Suprapubic skin (tissue), 4 donors: ENCODE measurements at regions not wholly inside any gene's neighbourhood (a gene's known extent, or its start where the extent isn't known, plus 50 kb on each side); places are given as distances from the start of the nearest gene placed in this dataset.

ENCODE experiments used
- DNase-seq, 2 donors: peaks; one replicate each; pipeline ENCODE4 v3.0.0-alpha.2; 2019; ENCODE audit warnings: low spot score in 2 of 2
- H3K27ac ChIP-seq: fragments of 200-600 bp; sonication (generic); one replicate; pipeline ENCODE4 v1.5.1; 2019
- H3K27me3 ChIP-seq: fragments of 200-600 bp; sonication (generic); one replicate; pipeline ENCODE4 v1.5.1; 2019
- H3K36me3 ChIP-seq: fragments of 200-600 bp; sonication (generic); one replicate; pipeline ENCODE4 v1.5.1; 2019
- H3K4me1 ChIP-seq: fragments of 200-600 bp; sonication (generic); one replicate; pipeline ENCODE4 v1.5.1; 2019
- H3K4me3 ChIP-seq: fragments of 200-600 bp; sonication (generic); one replicate; pipeline ENCODE4 v1.5.1; 2019; ENCODE audit warnings: mild to moderate bottlenecking
- H3K9me3 ChIP-seq: fragments of 200-600 bp; sonication (generic); one replicate; pipeline ENCODE4 v1.5.1; 2019
- EP300 ChIP-seq: sonication (generic); formaldehyde crosslinking; IDR thresholded peaks from one replicate; pipeline ENCODE4 v1.6.1; 2017; ENCODE audit warnings: antibody characterized with exemption
- POLR2A ChIP-seq, 2 donors: fragments of 450-650 bp; IDR thresholded peaks; one replicate each; pipeline ENCODE4 v1.6.1; 2017; ENCODE audit warnings: antibody characterized with exemption in 2 of 2, mild to moderate bottlenecking in 2 of 2, moderate library complexity in 2 of 2
- POLR2AphosphoS5 ChIP-seq, 3 donors: sonication (generic); formaldehyde crosslinking; IDR thresholded peaks; one replicate each; pipeline ENCODE4 v1.6.1; 2017; ENCODE audit warnings: antibody characterized with exemption in 3 of 3
- WGBS: methylation state at CpG from one replicate; pipeline ENCODE4 v1.1.5; 2018; 5-methylcytosine and 5-hydroxymethylcytosine counted together
- TF ChIP-seq, protein P1 (sequence below), 2 donors: fragments of 200-600 bp in 1 of 2; fragments of 450-650 bp in 1 of 2; sonication (generic) in 1 of 2; IDR thresholded peaks; one replicate each; pipeline ENCODE4 v1.5.1; 2016 to 2019; ENCODE audit warnings: antibody characterized with exemption in 2 of 2, mild to moderate bottlenecking in 1 of 2, moderate library complexity in 1 of 2

- TF ChIP-seq POLR2AphosphoS5 (IDR thresholded peaks at IDR 0.05): no peak
- no peak for TF ChIP-seq EP300
- TF ChIP-seq POLR2A (IDR thresholded peaks at IDR 0.05): no peak
- TF ChIP-seq, protein P1, sequence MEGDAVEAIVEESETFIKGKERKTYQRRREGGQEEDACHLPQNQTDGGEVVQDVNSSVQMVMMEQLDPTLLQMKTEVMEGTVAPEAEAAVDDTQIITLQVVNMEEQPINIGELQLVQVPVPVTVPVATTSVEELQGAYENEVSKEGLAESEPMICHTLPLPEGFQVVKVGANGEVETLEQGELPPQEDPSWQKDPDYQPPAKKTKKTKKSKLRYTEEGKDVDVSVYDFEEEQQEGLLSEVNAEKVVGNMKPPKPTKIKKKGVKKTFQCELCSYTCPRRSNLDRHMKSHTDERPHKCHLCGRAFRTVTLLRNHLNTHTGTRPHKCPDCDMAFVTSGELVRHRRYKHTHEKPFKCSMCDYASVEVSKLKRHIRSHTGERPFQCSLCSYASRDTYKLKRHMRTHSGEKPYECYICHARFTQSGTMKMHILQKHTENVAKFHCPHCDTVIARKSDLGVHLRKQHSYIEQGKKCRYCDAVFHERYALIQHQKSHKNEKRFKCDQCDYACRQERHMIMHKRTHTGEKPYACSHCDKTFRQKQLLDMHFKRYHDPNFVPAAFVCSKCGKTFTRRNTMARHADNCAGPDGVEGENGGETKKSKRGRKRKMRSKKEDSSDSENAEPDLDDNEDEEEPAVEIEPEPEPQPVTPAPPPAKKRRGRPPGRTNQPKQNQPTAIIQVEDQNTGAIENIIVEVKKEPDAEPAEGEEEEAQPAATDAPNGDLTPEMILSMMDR (IDR thresholded peaks at IDR 0.05): no peak
- H3K9me3 ChIP-seq: no peaks in the 10 kb centered on the region
- no peak for DNase-seq
- no peaks in the 10 kb centered on the region for H3K36me3 ChIP-seq
- H3K4me1 ChIP-seq: peaks cover 16% of the 10 kb centered on the region
- H3K4me3 ChIP-seq: no peak overlapping the region
- no peak overlapping the region for H3K27ac ChIP-seq
- WGBS: 27% methylated on average over 3 of the region's 3 CpGs
- no peaks in the 10 kb centered on the region for H3K27me3 ChIP-seq
Observed at GRCh38 chr10:10792681-10793080, 225.0 kb upstream of the CELF2 start.

DNA sequence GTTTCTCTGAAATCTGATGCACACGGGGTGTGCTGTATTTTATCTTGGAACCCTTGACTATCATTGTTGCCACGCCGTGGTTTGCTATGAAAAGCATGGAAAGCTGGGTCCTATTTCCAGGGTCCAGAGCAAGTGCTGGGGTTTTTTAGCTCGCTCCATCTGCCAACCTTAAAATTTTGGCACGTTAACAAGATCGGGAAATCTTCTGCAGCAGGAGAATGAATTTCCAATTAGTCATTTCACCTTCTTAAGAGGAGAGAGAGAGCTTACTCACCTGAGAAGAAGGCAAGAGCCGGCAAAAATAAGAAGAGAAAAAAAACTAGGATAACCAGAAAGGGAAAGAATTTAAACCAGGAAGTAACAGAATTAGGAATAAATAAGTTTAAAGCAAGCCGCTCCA is 223.6 kb upstream of the CELF2 start:
- Histone ChIP-seq H3K4me3 (no peak overlapping the region), H3K27ac (no peak overlapping the region), H3K9me3 (no peaks in the 10 kb centered on the region), H3K4me1 (peaks cover 24% of the 10 kb centered on the region), H3K36me3 (no peaks in the 10 kb centered on the region), H3K27me3 (no peaks in the 10 kb centered on the region)
- no peak for DNase-seq
- no peak for TF ChIP-seq POLR2AphosphoS5 (IDR thresholded peaks at IDR 0.05)
- TF ChIP-seq EP300: no peak
- no peak for TF ChIP-seq POLR2A (IDR thresholded peaks at IDR 0.05)
- TF ChIP-seq, protein P1 (IDR thresholded peaks at IDR 0.05): no peak
- WGBS: 65% methylated on average over 8 of the region's 8 CpGs

DNA sequence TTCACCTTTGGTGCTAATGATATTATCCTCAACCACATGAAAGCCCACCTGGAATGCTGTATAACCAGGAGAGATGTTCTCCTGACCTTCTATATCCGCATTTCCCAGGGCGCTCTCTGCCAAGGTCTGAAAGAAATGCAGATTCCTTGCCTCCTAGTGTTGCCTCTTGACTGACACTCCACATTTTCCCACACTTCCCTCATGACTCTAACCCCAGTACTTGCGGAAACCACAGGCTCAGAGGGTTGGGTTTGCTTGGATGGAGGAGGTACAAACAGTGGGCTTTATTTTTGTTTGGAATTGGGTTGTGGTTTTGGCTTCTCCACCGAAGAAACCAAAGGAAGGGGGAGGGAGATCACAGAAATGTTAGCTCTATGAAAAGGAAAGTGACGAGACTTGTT is 222.9 kb upstream of the CELF2 start:
- H3K4me1 ChIP-seq: peaks cover 24% of the 10 kb centered on the region
- H3K9me3 ChIP-seq: no peaks in the 10 kb centered on the region
- no peak overlapping the region for H3K4me3 ChIP-seq
- no peak for DNase-seq
- H3K27me3 ChIP-seq: no peaks in the 10 kb centered on the region
- no peak overlapping the region for H3K27ac ChIP-seq
- TF ChIP-seq POLR2AphosphoS5 (IDR thresholded peaks at IDR 0.05): no peak
- no peak for TF ChIP-seq POLR2A (IDR thresholded peaks at IDR 0.05)
- TF ChIP-seq, protein P1 (IDR thresholded peaks at IDR 0.05): no peak
- TF ChIP-seq EP300: no peak
- no peaks in the 10 kb centered on the region for H3K36me3 ChIP-seq
- 74% methylated on average over 5 of the region's 5 CpGs for WGBS

DNA sequence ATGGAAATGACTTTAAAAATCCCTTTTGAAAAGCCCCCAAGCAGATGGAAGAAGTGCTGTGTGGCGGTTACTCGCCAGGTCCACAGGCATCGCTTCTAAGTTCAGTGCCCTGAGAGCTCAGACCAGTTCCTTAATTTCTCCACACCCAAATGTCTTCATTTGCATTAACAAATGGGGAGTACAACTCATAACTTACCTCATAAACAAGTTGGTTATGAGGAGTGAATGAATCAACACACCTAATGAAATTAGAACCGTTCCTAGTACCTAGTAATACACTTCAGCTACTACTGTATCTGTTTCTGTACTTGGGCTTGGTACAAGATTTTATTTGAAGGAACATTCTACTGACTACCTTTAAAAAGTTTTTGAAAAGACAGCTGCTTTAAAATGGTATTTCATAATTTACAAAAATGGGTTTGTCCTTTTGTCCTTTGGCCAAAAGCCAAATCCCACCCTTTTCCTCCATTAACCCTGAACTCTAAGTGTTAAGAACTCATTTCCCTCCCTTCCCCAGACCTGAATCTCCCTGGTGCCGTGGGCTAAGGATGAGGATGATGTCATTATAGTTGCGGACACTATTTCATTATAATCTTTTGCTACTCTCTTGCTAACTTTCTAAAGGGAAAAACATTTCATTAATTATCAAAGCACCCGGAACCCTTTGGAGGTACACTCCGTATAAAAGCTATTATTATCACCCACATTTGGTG is 221.5 kb upstream of the CELF2 start:
- H3K36me3 ChIP-seq: no peaks in the 10 kb centered on the region
- no peak overlapping the region for H3K4me3 ChIP-seq
- no peaks in the 10 kb centered on the region for H3K9me3 ChIP-seq
- DNase-seq: no peak
- 61% methylated on average over 8 of the region's 8 CpGs for WGBS
- H3K27me3 ChIP-seq: no peaks in the 10 kb centered on the region
- peak overlapping the region; percentile 81 for H3K27ac ChIP-seq
- peaks cover 24% of the 10 kb centered on the region for H3K4me1 ChIP-seq
- TF ChIP-seq POLR2A (IDR thresholded peaks at IDR 0.05) (no peak), EP300 (no peak), POLR2AphosphoS5 (IDR thresholded peaks at IDR 0.05) (no peak)
- TF ChIP-seq, protein P1 (IDR thresholded peaks at IDR 0.05): no peak

- Histone ChIP-seq H3K9me3 (no peaks in the 10 kb centered on the region), H3K27ac (peak overlapping the region; percentile 81), H3K36me3 (no peaks in the 10 kb centered on the region), H3K4me3 (peak overlapping the region; percentile 30), H3K4me1 (peaks cover 24% of the 10 kb centered on the region), H3K27me3 (no peaks in the 10 kb centered on the region)
- no peak for DNase-seq
- TF ChIP-seq POLR2A (IDR thresholded peaks at IDR 0.05) (no peak), POLR2AphosphoS5 (IDR thresholded peaks at IDR 0.05) (no peak), EP300 (no peak)
- TF ChIP-seq, protein P1 (IDR thresholded peaks at IDR 0.05): no peak
- WGBS: 41% methylated on average over 6 of the region's 6 CpGs
Observed at GRCh38 chr10:10796774-10797415, 220.8 kb upstream of the CELF2 start.
